SH-SY5Y (cell line): ENCODE measurements at regions not wholly inside any gene's neighbourhood (a gene's known extent, or its start where the extent isn't known, plus 50 kb on each side); places are given as distances from the start of the nearest gene placed in this dataset.

Experiments
- GATA2 ChIP-seq: IDR thresholded peaks from 2 replicates; pipeline ENCODE4 v1.6.1; 2011; ENCODE audit warnings: mild to moderate bottlenecking, low read depth, low read length
- GATA3 ChIP-seq: IDR thresholded peaks from 2 replicates; pipeline ENCODE4 v1.6.1; 2011; ENCODE audit warnings: low read depth, mild to moderate bottlenecking, low read length, moderate library complexity

DNA sequence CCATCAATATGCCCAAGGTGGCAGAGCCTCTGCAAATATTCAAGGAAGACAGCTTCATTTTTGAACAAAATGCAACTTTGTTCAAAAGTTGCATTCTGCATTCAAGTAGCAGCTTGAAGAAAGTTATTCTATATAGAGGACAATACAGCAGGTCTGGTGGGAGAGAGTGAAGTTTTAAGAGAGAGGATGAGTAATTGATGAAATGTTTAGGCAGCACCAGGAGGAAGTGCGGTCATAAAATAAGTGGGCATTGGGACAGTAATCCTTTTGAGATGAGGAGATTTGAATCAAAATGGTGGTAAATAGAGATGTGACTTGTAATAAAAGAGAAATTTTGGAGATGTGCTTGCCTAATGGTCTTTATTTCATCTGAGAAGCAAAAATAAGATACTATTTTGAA is 607.3 kb upstream of the ZNF385D start:
- TF ChIP-seq GATA2 (no peak), GATA3 (no peak)
